ENCODE measurements at regions not wholly inside any gene's neighbourhood (a gene's known extent, or its start where the extent isn't known, plus 50 kb on each side); places are given as distances from the start of the nearest gene placed in this dataset.

GRCh38 chr6:65803186-65803585 is 96.2 kb upstream of the EYS start:
- TF ChIP-seq CTCF (IDR thresholded peaks at IDR 0.05), result no peak
- TF ChIP-seq EP300 (IDR thresholded peaks at IDR 0.05), result no peak

Measured in A549 (cell line).